A549 (cell line): ENCODE measurements at regions not wholly inside any gene's neighbourhood (a gene's known extent, or its start where the extent isn't known, plus 50 kb on each side); places are given as distances from the start of the nearest gene placed in this dataset.

Experiments used
- ATAC-seq, 2 experiments: fragments of 200-7000 bp in 1 of 2; fragments of >200 bp in 1 of 2; cut with Nextera tagmentation in 1 of 2; cut with Tn5 transposase in 1 of 2; 3 replicates each; pipeline versions ENCODE4 v1.8.0 to v1.9.1; 2018 to 2020; ENCODE audit warnings: mild to moderate bottlenecking in 1 of 2, moderate library complexity in 1 of 2
- CTCF ChIA-PET: fragments of 300-600 bp; sonication (Branson Sonifier 250); formaldehyde crosslinking; extraction: SDS; loops from one replicate; lab custom pipeline; 2021; ENCODE audit warnings: antibody characterized with exemption, inconsistent platforms; lab: Yijun Ruan, JAX
- POLR2A ChIA-PET: fragments of 350-600 bp; formaldehyde crosslinking; extraction: SDS; loops from one replicate; lab custom pipeline; 2021; ENCODE audit warnings: antibody characterized with exemption, inconsistent platforms; lab: Yijun Ruan, JAX
- DNase-seq, 2 experiments: peaks; one replicate each; pipeline versions ENCODE4 v3.0.0 to v3.0.0-alpha.2; 2011 to 2016; ENCODE audit warnings: low read depth in 1 of 2, low spot score in 1 of 2
- FAIRE-seq: peaks from 2 replicates; lab custom pipeline; 2011; peaks lifted over from hg19 to GRCh38; lab: Jason Lieb, UNC
- H3K27ac ChIP-seq, 2 experiments: fragments of >200 bp; sonication (Bioruptor Twin); formaldehyde crosslinking; 3 replicates each; pipeline ENCODE4 v1.5.1; 2016 to 2017
- H3K4me1 ChIP-seq: fragments of >200 bp; sonication (Bioruptor Twin); formaldehyde crosslinking; 3 replicates; pipeline ENCODE4 v1.6.1; 2016
- H3K4me2 ChIP-seq: fragments of >200 bp; sonication (Bioruptor Twin); formaldehyde crosslinking; 3 replicates; pipeline ENCODE4 v1.6.1; 2016
- H3K4me3 ChIP-seq: fragments of >200 bp; sonication (Bioruptor Twin); formaldehyde crosslinking; 3 replicates; pipeline ENCODE4 v1.5.1; 2016
- H3K9me3 ChIP-seq: fragments of >200 bp; sonication (Bioruptor Twin); formaldehyde crosslinking; 3 replicates; pipeline ENCODE4 v1.6.1; 2016
- CBX2 ChIP-seq: fragments of 200-600 bp; sonication (generic); IDR thresholded peaks from 2 replicates; pipeline ENCODE4 v1.6.1; 2016; ENCODE audit warnings: low read depth, mild to moderate bottlenecking, borderline replicate concordance
- CBX8 ChIP-seq: fragments of 200-600 bp; sonication (generic); IDR thresholded peaks from 2 replicates; pipeline ENCODE4 v1.6.1; 2016
- CEBPB ChIP-seq, 2 experiments: fragments of >200 bp in 1 of 2; sonication (Bioruptor Twin) in 1 of 2; formaldehyde crosslinking in 1 of 2; IDR thresholded peaks; 2 replicates each; pipeline ENCODE4 v1.6.1; 2012 to 2016
- CHD2 ChIP-seq: fragments of 150-350 bp; IDR thresholded peaks from 2 replicates; pipeline ENCODE4 v1.6.1; 2014; ENCODE audit warnings: low read length; ENCODE audit not compliant: partially characterized antibody
- EHF ChIP-seq: fragments of 250-450 bp; sonication (Bioruptor Pico); IDR thresholded peaks from 2 replicates; pipeline ENCODE4 v1.5.0; 2020; ENCODE audit warnings: mild to moderate bottlenecking
- FOSL2 ChIP-seq, 2 experiments: fragments of 450-650 bp in 1 of 2; fragments of >200 bp in 1 of 2; sonication (Bioruptor Twin) in 1 of 2; formaldehyde crosslinking; IDR thresholded peaks; 2 replicates each; pipeline versions ENCODE4 v1.5.0 to v1.6.1; 2016 to 2020; ENCODE audit warnings: mild to moderate bottlenecking in 1 of 2, moderate library complexity in 1 of 2
- FOXS1 ChIP-seq: fragments of 250-450 bp; sonication (Bioruptor Pico); IDR thresholded peaks from 2 replicates; pipeline ENCODE4 v1.5.0; 2020; ENCODE audit warnings: mild to moderate bottlenecking, moderate library complexity
- GATA3 ChIP-seq: IDR thresholded peaks from 2 replicates; pipeline ENCODE4 v1.6.1; 2012; ENCODE audit warnings: borderline replicate concordance
- HEYL ChIP-seq: fragments of 250-450 bp; sonication (Bioruptor Pico); IDR thresholded peaks from 2 replicates; pipeline ENCODE4 v1.8.0; 2021; ENCODE audit warnings: mild to moderate bottlenecking, moderate library complexity
- HOXA7 ChIP-seq: fragments of 250-450 bp; sonication (Bioruptor Pico); IDR thresholded peaks from 2 replicates; pipeline ENCODE4 v1.5.0; 2020; ENCODE audit warnings: mild to moderate bottlenecking, moderate library complexity
- HOXB5 ChIP-seq: fragments of 250-450 bp; sonication (Bioruptor Pico); IDR thresholded peaks from 2 replicates; pipeline ENCODE4 v1.5.0; 2020; ENCODE audit warnings: mild to moderate bottlenecking, moderate library complexity
- MAFK ChIP-seq: fragments of 450-650 bp; IDR thresholded peaks from 2 replicates; pipeline ENCODE4 v1.6.1; 2014; ENCODE audit not compliant: partially characterized antibody
- MAZ ChIP-seq: fragments of 150-350 bp; IDR thresholded peaks from 2 replicates; pipeline ENCODE4 v1.6.1; 2014; ENCODE audit warnings: antibody characterized with exemption, low read depth, low read length, borderline replicate concordance
- MYC ChIP-seq: IDR thresholded peaks from 2 replicates; pipeline ENCODE4 v1.6.1; 2012; ENCODE audit warnings: mild to moderate bottlenecking, inconsistent platforms, low read length, improper control_type of control experiment, borderline replicate concordance
- NR3C1 ChIP-seq: fragments of >200 bp; sonication (Bioruptor Twin); formaldehyde crosslinking; IDR thresholded peaks from 3 replicates; pipeline ENCODE4 v1.6.1; 2017
- POLR2AphosphoS2 ChIP-seq: conservative IDR thresholded peaks from 2 replicates; pipeline ENCODE4 v1.6.1; 2012; ENCODE audit warnings: low read length, improper control_type of control experiment, inconsistent platforms
- RAD21 ChIP-seq, 2 experiments: fragments of >200 bp in 1 of 2; sonication (Bioruptor Twin) in 1 of 2; formaldehyde crosslinking in 1 of 2; IDR thresholded peaks in 1 of 2; conservative IDR thresholded peaks in 1 of 2; 2 replicates in 1 of 2; 3 replicates in 1 of 2; pipeline ENCODE4 v1.6.1; 2012 to 2018; ENCODE audit warnings: inconsistent platforms in 1 of 2
- RARB ChIP-seq: fragments of 250-450 bp; sonication (Bioruptor Pico); IDR thresholded peaks from 2 replicates; pipeline ENCODE4 v1.8.0; 2021; ENCODE audit warnings: mild to moderate bottlenecking, moderate library complexity
- TFCP2L1 ChIP-seq: fragments of 250-450 bp; sonication (Bioruptor Pico); IDR thresholded peaks from 2 replicates; pipeline ENCODE4 v1.5.0; 2021; ENCODE audit warnings: mild to moderate bottlenecking
- ZC3H11A ChIP-seq: fragments of 450-650 bp; IDR thresholded peaks from 2 replicates; pipeline ENCODE4 v1.6.1; 2014; ENCODE audit warnings: antibody characterized with exemption, mild to moderate bottlenecking
- ZFP36 ChIP-seq: fragments of 450-650 bp; IDR thresholded peaks from 2 replicates; pipeline ENCODE4 v1.6.1; 2014; ENCODE audit warnings: borderline replicate concordance; ENCODE audit not compliant: partially characterized antibody
- ZSCAN20 ChIP-seq: fragments of 250-450 bp; sonication (Bioruptor Pico); IDR thresholded peaks from 2 replicates; pipeline ENCODE4 v1.8.0; 2022; ENCODE audit warnings: mild to moderate bottlenecking, moderate library complexity
- WGBS: methylation state at CpG from one replicate; pipeline ENCODE4 v1.1.6; 2017; ENCODE audit errors: missing lambda C conversion rate; 5-methylcytosine and 5-hydroxymethylcytosine counted together
- TF ChIP-seq, protein P1 (sequence below): fragments of 150-350 bp; IDR thresholded peaks from 2 replicates; pipeline ENCODE4 v1.6.1; 2014; ENCODE audit warnings: low read depth, mild to moderate bottlenecking, low read length
- TF ChIP-seq, protein P2 (sequence below): IDR thresholded peaks from 2 replicates; pipeline ENCODE4 v1.6.1; 2012
- TF ChIP-seq, protein P3 (sequence below): IDR thresholded peaks from 2 replicates; pipeline ENCODE4 v1.6.1; 2012; ENCODE audit warnings: low read depth, borderline replicate concordance
- TF ChIP-seq, protein P4 (sequence below): fragments of >200 bp; sonication (Bioruptor Twin); formaldehyde crosslinking; IDR thresholded peaks from 2 replicates; pipeline ENCODE4 v1.6.1; 2016
- TF ChIP-seq, protein P5 (sequence below): fragments of 450-650 bp; IDR thresholded peaks from 2 replicates; pipeline ENCODE4 v1.6.1; 2014; ENCODE audit warnings: antibody characterized with exemption
- TF ChIP-seq, protein P6 (sequence below): fragments of 250-450 bp; sonication (Bioruptor Pico); IDR thresholded peaks from 2 replicates; pipeline ENCODE4 v1.5.0; 2020; ENCODE audit warnings: low read depth, mild to moderate bottlenecking, moderate library complexity

DNA sequence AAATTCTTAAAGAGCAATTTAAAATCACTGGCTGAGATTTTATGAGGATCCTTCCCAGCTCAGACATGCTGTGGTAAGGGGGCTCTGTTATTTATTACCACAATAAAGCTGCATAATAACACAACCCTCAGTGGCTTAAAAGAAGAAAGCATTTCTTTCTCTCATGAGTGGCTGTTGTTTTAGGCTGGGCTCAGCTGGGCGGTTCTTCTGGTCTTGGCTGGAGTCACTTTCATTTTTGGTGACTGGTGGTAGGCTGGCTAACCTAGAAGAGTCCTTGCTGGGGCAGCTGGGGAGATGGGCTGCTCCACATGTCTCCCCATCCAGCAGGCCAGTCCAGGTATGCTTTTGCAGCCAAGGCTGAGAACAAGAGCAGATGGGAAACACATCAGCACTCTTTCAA, 113.0 kb upstream of the MSX1 start:
- TF ChIP-seq FOXS1: no peak
- TF ChIP-seq MYC: no peak
- TF ChIP-seq, protein P1, sequence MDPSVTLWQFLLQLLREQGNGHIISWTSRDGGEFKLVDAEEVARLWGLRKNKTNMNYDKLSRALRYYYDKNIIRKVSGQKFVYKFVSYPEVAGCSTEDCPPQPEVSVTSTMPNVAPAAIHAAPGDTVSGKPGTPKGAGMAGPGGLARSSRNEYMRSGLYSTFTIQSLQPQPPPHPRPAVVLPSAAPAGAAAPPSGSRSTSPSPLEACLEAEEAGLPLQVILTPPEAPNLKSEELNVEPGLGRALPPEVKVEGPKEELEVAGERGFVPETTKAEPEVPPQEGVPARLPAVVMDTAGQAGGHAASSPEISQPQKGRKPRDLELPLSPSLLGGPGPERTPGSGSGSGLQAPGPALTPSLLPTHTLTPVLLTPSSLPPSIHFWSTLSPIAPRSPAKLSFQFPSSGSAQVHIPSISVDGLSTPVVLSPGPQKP: no peak
- no peak for TF ChIP-seq HOXA7 (CRISPR knock-in tag)
- TF ChIP-seq, protein P2, sequence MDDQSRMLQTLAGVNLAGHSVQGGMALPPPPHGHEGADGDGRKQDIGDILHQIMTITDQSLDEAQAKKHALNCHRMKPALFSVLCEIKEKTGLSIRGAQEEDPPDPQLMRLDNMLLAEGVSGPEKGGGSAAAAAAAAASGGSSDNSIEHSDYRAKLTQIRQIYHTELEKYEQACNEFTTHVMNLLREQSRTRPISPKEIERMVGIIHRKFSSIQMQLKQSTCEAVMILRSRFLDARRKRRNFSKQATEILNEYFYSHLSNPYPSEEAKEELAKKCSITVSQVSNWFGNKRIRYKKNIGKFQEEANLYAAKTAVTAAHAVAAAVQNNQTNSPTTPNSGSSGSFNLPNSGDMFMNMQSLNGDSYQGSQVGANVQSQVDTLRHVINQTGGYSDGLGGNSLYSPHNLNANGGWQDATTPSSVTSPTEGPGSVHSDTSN: no peak
- TF ChIP-seq CEBPB (IDR thresholded peaks at IDR 0.05): no peak
- TF ChIP-seq, all 56 proteins: peak for 0
- no peaks in the 10 kb centered on the region for H3K4me1 ChIP-seq
- no peak overlapping the region for H3K27ac ChIP-seq
- ATAC-seq (no peak), DNase-seq (no peak), FAIRE-seq (no peak)
- CTCF ChIA-PET: no interaction called here
- POLR2A ChIA-PET: no interaction called here
- 0% methylated on average over 1 of the region's 1 CpG for WGBS
- peaks cover 4% of the 10 kb centered on the region; the same call in 1 of the 3 replicates for H3K9me3 ChIP-seq
- H3K4me2 ChIP-seq: no peak overlapping the region
- no peak overlapping the region for H3K4me3 ChIP-seq

DNA sequence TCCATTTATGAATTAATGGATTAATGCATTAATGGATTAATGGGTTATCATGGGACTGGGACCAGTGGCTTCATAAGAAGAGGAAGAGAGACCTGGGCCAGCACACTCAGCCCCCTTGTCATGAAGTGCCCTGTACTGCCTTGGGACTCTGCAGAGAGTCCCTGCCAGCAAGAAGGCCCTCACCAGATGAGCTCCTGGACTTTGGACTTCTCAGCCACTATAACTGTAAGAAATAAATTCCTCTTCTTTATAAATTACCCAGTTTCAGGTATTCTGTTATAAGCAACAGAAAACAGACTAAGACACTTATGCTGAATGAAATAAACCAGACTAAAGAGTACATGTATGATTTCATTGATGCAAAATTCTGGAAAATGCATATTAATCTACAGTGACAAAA, 119.4 kb upstream of the MSX1 start:
- FAIRE-seq (no peak), DNase-seq (no peak)
- Histone ChIP-seq H3K4me2 (no peak overlapping the region), H3K9me3 (no peaks in the 10 kb centered on the region), H3K27ac (no peak overlapping the region), H3K4me3 (no peak overlapping the region), H3K4me1 (no peaks in the 10 kb centered on the region)
- CTCF ChIA-PET: no interaction called here
- TF ChIP-seq MYC (no peak), TFCP2L1 (no peak), HOXB5 (CRISPR knock-in tag) (no peak), RAD21 (conservative IDR thresholded peaks at IDR 0.05 in 1 of 2, IDR thresholded peaks at IDR 0.05 in 1 of 2) (no peak), POLR2AphosphoS2 (no peak)
- TF ChIP-seq, all 56 proteins: peak for 0
- POLR2A ChIA-PET: no interaction called here
- no peak for ATAC-seq

DNA sequence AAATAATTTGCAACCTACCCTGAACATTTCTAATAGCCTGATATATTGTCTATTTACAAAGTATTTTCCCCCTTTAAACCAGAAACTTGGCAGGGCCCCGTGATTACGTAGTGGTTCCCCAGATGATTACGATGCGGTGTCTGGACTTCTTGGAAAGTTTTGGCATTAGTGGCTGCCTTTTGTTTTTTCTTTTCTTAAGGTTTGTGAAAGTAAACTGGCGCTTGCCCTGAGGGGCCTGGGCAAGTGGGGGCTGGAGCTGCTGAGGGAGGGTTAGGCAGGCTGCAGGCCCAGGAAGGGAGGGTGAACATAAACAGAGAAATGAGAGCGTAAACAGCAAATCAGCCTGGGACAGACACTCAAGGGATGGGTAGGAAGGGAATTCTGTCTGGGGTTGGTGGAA, 123.6 kb upstream of the MSX1 start:
- ATAC-seq (no peak), FAIRE-seq (no peak), DNase-seq (no peak)
- no peak overlapping the region for H3K4me2 ChIP-seq
- POLR2A ChIA-PET: no interaction called here
- H3K4me1 ChIP-seq: no peaks in the 10 kb centered on the region
- CTCF ChIA-PET: no interaction called here
- no peaks in the 10 kb centered on the region; the same call in 2 of the 3 replicates for H3K9me3 ChIP-seq
- H3K4me3 ChIP-seq: no peak overlapping the region
- 53% methylated on average over 6 of the region's 6 CpGs for WGBS
- H3K27ac ChIP-seq: no peak overlapping the region
- TF ChIP-seq HEYL: no peak
- TF ChIP-seq, protein P3, sequence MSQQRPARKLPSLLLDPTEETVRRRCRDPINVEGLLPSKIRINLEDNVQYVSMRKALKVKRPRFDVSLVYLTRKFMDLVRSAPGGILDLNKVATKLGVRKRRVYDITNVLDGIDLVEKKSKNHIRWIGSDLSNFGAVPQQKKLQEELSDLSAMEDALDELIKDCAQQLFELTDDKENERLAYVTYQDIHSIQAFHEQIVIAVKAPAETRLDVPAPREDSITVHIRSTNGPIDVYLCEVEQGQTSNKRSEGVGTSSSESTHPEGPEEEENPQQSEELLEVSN: no peak
- TF ChIP-seq, protein P4, sequence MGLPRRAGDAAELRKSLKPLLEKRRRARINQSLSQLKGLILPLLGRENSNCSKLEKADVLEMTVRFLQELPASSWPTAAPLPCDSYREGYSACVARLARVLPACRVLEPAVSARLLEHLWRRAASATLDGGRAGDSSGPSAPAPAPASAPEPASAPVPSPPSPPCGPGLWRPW: no peak
- TF ChIP-seq NR3C1: no peak
- TF ChIP-seq ZSCAN20: no peak
- no peak for TF ChIP-seq CHD2
- no peak for TF ChIP-seq FOSL2 (IDR thresholded peaks at IDR 0.05)
- no peak for TF ChIP-seq FOSL2 (CRISPR knock-in tag; IDR thresholded peaks at IDR 0.05)
- no peak for TF ChIP-seq EHF
- no peak for TF ChIP-seq CBX8
- TF ChIP-seq MYC: no peak
- TF ChIP-seq RARB (CRISPR knock-in tag): no peak
- no peak for TF ChIP-seq MAZ
- no peak for TF ChIP-seq ZC3H11A
- TF ChIP-seq, protein P1: no peak
- TF ChIP-seq, protein P5, sequence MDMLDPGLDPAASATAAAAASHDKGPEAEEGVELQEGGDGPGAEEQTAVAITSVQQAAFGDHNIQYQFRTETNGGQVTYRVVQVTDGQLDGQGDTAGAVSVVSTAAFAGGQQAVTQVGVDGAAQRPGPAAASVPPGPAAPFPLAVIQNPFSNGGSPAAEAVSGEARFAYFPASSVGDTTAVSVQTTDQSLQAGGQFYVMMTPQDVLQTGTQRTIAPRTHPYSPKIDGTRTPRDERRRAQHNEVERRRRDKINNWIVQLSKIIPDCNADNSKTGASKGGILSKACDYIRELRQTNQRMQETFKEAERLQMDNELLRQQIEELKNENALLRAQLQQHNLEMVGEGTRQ: no peak
- no peak for TF ChIP-seq GATA3
- no peak for TF ChIP-seq CBX2
- TF ChIP-seq, protein P6, sequence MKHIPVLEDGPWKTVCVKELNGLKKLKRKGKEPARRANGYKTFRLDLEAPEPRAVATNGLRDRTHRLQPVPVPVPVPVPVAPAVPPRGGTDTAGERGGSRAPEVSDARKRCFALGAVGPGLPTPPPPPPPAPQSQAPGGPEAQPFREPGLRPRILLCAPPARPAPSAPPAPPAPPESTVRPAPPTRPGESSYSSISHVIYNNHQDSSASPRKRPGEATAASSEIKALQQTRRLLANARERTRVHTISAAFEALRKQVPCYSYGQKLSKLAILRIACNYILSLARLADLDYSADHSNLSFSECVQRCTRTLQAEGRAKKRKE: no peak
- TF ChIP-seq MAFK: no peak
- TF ChIP-seq ZFP36: no peak
